HG03139 (cell line): ENCODE measurements at regions not wholly inside any gene's neighbourhood (a gene's known extent, or its start where the extent isn't known, plus 50 kb on each side); places are given as distances from the start of the nearest gene placed in this dataset.
"Not testable (repeated sequence)": the region's sequence is repeated elsewhere in the genome, so short reads cannot be mapped to it uniquely, and the experiment has no call there.

ENCODE experiments used
- ATAC-seq: cut with Tn5 transposase; IDR thresholded peaks from one replicate; pipeline ENCODE4 v1.9.1; 2021; ENCODE audit not compliant: unreplicated experiment

GRCh38 chr14:71619472-71619871, 312.8 kb upstream of the RGS6 start:
- ATAC-seq: no peak

DNA sequence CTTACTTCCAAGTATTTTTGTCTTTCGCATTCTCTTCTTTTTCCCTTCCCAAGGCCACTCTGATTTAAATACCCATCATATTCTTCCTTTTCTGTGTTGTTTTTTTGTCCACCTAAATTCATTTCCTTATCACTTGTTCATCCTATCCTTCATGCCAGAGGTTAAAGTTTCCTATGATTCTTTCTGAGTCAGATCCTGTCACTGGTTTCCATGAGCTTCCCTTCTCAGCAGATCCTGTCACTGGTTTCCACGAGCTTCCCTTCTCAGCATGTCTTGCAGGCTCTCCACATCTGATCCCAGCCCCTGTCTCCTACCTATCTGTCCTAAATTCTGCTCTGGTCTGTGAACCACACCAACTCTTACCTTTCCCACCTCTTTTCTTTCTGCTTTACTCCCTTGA, 311.8 kb upstream of the RGS6 start:
- no peak for ATAC-seq

DNA sequence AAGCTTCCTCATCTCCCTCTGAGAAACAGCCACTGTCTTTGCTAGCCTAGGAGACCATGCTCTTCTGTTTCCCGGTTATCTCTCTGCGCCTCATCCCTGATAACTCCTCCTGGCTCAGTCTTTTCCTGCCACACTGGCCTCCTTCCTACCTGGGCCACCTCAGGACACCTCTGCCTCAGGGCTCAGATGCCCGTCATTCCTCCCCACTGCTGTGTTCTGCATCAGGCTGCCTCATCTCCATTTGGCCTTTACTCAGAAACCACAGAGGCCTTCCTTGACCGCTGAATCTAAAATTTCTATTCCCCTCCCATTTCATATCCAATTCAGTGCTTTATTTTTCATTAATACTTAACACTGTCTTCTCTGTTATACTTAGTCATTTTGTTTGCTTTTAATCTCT, 311.0 kb upstream of the RGS6 start:
- ATAC-seq: no peak

- no peak for ATAC-seq
Measured at GRCh38 chr14:71621980-71622605, 310.1 kb upstream of the RGS6 start.

GRCh38 chr14:71623939-71624338, 308.3 kb upstream of the RGS6 start:
- no peak for ATAC-seq

DNA sequence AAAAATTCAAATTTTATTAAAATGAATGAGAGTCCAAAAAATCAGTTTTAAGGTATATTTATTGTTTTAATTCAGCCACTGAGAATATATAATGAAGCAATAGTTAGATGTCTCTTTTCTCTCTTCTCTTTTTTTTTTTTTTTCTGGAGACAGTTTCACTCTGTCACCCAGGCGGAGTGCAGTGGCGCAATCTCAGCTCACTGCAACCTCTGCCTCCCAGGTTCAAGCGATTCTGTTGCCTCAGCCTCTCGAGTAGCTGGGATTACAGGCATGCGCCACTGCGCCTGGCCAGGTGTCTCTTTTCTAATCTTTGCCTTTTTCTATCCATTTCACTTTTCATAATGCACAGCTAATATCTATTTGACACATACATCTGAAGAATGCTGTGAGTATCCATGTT, 307.1 kb upstream of the RGS6 start:
- no peak for ATAC-seq

DNA sequence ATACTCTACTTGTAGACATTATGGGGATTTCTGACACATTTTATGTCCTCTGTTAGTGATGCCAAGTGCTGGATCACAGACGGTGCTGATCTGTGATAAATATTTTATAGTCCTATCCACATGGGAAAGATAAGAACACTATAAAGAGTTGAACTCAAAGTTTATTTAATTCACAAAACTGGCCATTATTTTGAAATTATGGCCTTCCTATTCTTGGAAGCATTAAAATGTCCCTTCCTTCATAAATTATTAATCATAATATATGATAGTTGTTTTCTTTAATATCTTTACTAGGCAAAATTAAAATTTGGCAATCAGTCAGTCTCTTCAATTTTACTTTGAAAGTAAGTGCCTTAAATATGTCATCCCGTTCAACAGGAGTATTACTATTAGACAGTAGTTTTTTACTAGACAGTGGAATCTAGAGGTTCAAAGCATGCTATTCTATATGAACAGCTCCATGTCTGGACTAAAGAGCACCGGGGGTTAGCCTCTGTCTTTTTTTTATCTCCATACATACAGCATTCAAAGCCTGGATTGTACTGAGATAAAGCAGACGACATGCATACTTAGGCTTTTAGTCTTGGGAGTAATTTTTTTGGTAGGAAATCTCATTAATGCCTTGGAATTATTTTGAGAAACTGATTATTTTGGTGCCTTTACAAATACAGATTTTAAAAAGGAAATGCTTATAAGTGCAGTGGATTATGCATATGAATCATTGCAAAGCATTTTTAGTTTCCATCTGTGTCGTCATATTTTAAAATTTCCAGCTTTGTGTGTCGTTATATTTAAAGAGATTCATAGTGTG, 306.1 kb upstream of the RGS6 start:
- ATAC-seq: no peak

DNA sequence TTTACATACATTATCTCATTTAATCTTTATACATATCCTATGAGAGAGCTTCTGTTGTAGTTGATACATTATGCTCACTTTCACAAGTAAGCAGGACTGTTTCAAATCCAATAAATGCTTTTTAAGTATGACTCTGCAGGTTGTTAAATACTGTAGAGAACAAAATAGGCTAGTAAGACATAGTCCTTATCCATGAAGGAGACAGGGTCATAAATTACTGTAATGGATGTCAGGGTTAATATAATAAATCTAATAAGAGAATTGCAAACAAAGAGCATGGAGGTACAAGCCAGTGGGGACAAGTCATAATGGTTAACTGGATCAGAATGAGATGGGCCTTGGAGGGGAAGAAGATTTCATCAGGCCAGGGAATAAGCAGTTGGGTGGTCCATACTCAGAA, 303.8 kb upstream of the RGS6 start:
- no peak for ATAC-seq

DNA sequence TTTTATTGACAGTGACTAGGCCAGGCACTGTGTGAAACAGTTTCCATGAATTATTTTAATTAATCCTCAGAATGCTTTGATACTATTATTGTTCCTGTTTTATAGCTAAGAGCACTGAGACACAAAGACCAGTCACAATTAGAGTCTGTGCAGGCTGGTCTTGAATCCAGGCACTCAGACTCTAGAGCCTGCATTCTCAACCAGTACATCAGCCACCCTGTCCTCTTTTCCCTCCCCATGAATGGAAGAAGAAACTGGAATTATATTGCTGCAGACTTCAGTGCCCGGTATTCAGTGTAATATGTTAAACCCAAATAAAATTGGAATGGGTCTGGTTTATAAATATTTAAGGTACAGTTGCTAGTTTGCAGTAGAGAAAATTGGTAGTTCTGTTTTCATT, 303.0 kb upstream of the RGS6 start:
- ATAC-seq: no peak

- ATAC-seq: no peak
Measured at GRCh38 chr14:71629765-71630492, 302.3 kb upstream of the RGS6 start.

- not testable (repeated sequence) for ATAC-seq
Measured at GRCh38 chr14:71631030-71631429, 301.2 kb upstream of the RGS6 start.

- ATAC-seq: no peak
Measured at GRCh38 chr14:71632440-71632946, 299.7 kb upstream of the RGS6 start.

- ATAC-seq: no peak
Measured at GRCh38 chr14:71636076-71636475, 296.2 kb upstream of the RGS6 start.

GRCh38 chr14:71636820-71637471, 295.3 kb upstream of the RGS6 start:
- ATAC-seq: no peak

GRCh38 chr14:71638523-71639196, 293.6 kb upstream of the RGS6 start:
- ATAC-seq: no peak

GRCh38 chr14:71642715-71643114, 289.5 kb upstream of the RGS6 start:
- ATAC-seq: no peak

DNA sequence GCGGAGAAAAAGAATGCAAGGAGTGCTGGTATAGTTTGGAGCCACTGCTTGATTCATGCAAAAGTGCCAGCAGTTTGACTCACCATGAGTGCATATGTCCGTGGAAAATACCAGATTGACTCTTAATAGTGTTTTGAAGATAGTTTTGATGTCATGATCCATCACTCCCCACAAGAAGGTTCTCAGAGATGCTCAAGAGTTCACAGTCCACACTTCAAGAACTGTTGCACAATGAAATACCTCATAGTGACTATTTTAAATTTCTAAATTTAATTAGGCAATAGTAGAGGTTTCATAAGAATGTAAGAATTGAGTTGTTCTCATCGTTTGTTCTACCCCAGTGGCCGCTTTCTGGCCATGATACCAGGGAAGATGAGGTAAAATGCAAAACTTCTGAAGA, 286.6 kb upstream of the RGS6 start:
- ATAC-seq: no peak

- no peak for ATAC-seq
Measured at GRCh38 chr14:71646518-71646917, 285.7 kb upstream of the RGS6 start.

DNA sequence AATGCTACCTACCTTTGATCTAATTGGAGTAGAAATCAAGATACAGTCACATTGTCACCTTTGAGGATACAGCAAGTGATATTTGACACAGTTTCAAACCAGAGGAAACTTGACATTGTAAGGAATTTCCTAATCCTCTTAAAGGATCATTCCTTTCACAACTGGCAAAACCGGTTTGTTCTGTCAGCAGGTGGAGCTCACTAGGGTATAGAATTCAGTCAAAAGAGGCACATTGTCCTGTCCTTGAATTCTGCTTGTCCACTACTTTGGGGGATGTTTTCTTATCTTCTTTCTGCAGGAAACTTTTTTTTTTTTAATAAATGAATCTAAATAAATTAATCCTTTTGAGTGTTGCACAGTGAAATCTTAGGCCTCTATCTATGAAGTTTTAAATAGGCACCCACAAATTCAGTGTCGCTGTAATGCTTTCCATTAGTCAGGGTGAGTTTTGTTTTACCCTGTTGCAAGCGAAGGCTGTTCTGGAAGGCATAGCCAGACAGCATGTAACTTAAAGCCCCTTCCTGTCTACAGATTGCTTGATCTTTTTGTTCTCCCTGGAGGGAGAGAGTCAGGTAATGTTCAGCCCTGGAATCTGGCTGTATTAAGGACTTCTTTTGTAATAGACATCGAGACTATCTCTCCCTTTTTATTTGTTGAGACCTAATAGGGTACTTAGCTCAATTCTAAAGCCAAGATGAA, 285.0 kb upstream of the RGS6 start:
- ATAC-seq: no peak

GRCh38 chr14:71648725-71649124, 283.5 kb upstream of the RGS6 start:
- ATAC-seq: no peak
